Uterus (tissue), 3 donors: ENCODE measurements at regions not wholly inside any gene's neighbourhood (a gene's known extent, or its start where the extent isn't known, plus 50 kb on each side); places are given as distances from the start of the nearest gene placed in this dataset.
A peak's percentile ranks its signal among the peaks of the same experiment; 100 is the strongest.

ENCODE experiments used
- DNase-seq, 2 donors: peaks; one replicate each; pipeline ENCODE4 v3.0.0-alpha.2; 2019 to 2020
- H3K27ac ChIP-seq, 2 donors: fragments of 200-600 bp; sonication (generic); 1 replicate in 1 of 2; 2 replicates in 1 of 2; pipeline ENCODE4 v1.5.1; 2016 to 2018
- H3K27me3 ChIP-seq, 2 donors: fragments of 200-600 bp; sonication (generic); one replicate each; pipeline ENCODE4 v1.5.1; 2018 to 2019; ENCODE audit warnings: control low read depth in 1 of 2
- H3K36me3 ChIP-seq, 2 donors: fragments of 200-600 bp; sonication (generic); one replicate each; pipeline ENCODE4 v1.5.1; 2019; ENCODE audit warnings: control low read depth in 1 of 2
- H3K4me1 ChIP-seq, 2 donors: fragments of 200-600 bp; sonication (generic); one replicate each; pipeline ENCODE4 v1.5.1; 2018 to 2019; ENCODE audit warnings: control low read depth in 1 of 2
- H3K4me3 ChIP-seq, 2 donors: fragments of 200-600 bp; sonication (generic); 1 replicate in 1 of 2; 2 replicates in 1 of 2; pipeline ENCODE4 v1.5.1; 2018 to 2019; ENCODE audit warnings: mild to moderate bottlenecking in 1 of 2
- H3K9me3 ChIP-seq, 2 donors: fragments of 200-600 bp; sonication (generic); one replicate each; pipeline ENCODE4 v1.5.1; 2019; ENCODE audit warnings: control low read depth in 1 of 2
- POLR2A ChIP-seq, 2 donors: fragments of 450-650 bp; IDR thresholded peaks; one replicate each; pipeline ENCODE4 v1.6.1; 2016; ENCODE audit warnings: antibody characterized with exemption in 2 of 2, mild to moderate bottlenecking in 1 of 2, moderate library complexity in 1 of 2
- intact Hi-C: fragments of 100-400 bp; cut with DNase I; formaldehyde crosslinking; loops from one replicate; pipeline ENCODE4 v1.15.1; 2023; ENCODE audit warnings: low total_unique reads
- TF ChIP-seq, protein P1 (sequence below), 4 experiments: fragments of 200-600 bp in 2 of 4; fragments of 450-650 bp in 2 of 4; sonication (generic) in 2 of 4; IDR thresholded peaks; one replicate each; pipeline ENCODE4 v1.5.1; 2016 to 2019; ENCODE audit warnings: antibody characterized with exemption in 4 of 4, mild to moderate bottlenecking in 2 of 4, moderate library complexity in 1 of 4
- donor health status: DM: yes; HTN: yes; CAD: no.

DNA sequence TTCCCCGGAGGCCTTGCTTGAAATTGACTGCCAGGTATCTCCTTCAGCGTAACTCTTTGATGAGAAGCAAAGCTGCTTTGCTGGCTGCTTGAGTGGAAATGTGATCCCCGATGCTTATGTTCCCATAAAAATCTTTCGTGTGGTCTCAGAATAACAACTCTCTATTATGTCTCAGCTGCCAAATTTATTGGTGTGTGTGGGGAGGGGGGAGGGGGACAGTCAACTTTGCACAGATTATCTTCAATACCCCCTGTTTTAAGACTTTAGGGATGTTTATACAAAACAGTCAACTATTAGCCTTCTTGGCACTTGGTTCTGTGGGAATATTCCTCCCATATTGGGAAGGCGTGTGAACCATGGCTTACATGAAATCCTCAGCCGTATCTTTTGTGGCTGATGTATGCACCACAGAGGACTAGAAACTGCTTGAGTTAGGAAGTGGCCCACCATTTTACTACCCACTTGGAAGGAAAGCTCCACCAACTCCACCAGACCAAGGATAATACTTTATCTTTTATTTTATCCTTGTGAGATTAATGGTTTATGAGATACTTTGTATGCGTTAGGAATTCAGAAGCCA lies 101.5 kb upstream of the SLC24A3 start:
- intact Hi-C loops, result no loop called here
- peak in 1 of 2 donors; percentile 28 for DNase-seq

DNA sequence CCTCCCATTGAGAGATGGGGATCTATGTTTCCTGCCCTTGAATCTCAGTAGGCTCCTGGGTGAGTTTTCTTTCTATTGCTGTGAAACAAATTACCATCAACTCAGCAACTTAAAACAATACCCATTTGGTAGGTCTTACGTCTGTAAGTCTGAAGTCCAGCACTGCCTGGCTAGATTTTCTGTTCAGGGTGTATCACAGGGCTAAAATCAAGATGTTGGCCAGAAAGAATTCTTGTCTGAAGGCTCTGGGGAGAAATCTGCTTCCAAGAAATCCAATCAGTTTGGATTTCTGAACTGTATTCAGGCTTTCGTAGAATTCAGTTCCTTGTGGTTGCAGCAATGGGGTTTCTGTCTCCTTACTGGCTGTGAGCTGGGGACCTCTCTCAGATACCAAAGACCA lies 99.6 kb upstream of the SLC24A3 start:
- Histone ChIP-seq H3K9me3 (no peaks in the 10 kb centered on the region), H3K4me1 (no peaks in the 10 kb centered on the region), H3K27me3 (no peaks in the 10 kb centered on the region), H3K27ac (no peak overlapping the region), H3K4me3 (no peak overlapping the region), H3K36me3 (no peaks in the 10 kb centered on the region)
- no peak for DNase-seq
- TF ChIP-seq, protein P1, sequence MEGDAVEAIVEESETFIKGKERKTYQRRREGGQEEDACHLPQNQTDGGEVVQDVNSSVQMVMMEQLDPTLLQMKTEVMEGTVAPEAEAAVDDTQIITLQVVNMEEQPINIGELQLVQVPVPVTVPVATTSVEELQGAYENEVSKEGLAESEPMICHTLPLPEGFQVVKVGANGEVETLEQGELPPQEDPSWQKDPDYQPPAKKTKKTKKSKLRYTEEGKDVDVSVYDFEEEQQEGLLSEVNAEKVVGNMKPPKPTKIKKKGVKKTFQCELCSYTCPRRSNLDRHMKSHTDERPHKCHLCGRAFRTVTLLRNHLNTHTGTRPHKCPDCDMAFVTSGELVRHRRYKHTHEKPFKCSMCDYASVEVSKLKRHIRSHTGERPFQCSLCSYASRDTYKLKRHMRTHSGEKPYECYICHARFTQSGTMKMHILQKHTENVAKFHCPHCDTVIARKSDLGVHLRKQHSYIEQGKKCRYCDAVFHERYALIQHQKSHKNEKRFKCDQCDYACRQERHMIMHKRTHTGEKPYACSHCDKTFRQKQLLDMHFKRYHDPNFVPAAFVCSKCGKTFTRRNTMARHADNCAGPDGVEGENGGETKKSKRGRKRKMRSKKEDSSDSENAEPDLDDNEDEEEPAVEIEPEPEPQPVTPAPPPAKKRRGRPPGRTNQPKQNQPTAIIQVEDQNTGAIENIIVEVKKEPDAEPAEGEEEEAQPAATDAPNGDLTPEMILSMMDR (IDR thresholded peaks at IDR 0.05), result no peak
- no peak for TF ChIP-seq POLR2A (IDR thresholded peaks at IDR 0.05)
- intact Hi-C loops, result no loop called here

More for the DNA sequence above, 101.5 kb upstream of the SLC24A3 start:
- no peaks in the 10 kb centered on the region for H3K4me1 ChIP-seq
- no peaks in the 10 kb centered on the region for H3K36me3 ChIP-seq
- peak overlapping the region; percentile 23 to 45 for H3K27ac ChIP-seq
- H3K4me3 ChIP-seq, result no peak overlapping the region
- no peaks in the 10 kb centered on the region for H3K27me3 ChIP-seq
- no peaks in the 10 kb centered on the region for H3K9me3 ChIP-seq
- no peak for TF ChIP-seq POLR2A (IDR thresholded peaks at IDR 0.05)
- TF ChIP-seq, protein P1 (IDR thresholded peaks at IDR 0.05), result no peak

DNA sequence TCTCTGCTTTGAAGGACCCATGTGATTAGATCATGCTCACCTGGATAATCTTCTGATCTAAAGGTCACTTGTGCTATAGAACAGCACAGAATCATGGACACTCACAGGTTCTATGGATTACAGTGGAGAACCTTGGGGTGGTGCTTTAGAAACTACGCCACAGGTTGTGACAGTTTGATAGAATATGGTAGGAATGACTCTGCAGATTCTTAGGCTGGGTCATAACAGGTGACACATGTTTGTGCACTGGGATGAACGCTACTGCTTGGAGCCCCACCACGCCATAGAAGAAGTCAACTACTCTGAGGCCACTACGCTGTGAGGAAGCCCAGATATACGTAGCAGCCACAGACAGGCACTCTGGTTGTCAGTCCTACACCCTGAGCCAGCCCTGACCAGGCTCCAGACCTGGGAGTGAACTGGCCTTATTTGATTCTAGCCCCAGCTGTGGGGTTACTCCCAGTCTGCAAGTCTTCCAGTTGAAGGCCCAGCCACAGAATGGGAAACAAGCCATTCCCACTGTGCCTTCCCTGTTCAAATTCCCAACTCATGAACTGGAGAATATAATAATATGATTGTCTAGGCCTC lies 99.0 kb upstream of the SLC24A3 start:
- no peak overlapping the region for H3K27ac ChIP-seq
- no peak for DNase-seq

DNA sequence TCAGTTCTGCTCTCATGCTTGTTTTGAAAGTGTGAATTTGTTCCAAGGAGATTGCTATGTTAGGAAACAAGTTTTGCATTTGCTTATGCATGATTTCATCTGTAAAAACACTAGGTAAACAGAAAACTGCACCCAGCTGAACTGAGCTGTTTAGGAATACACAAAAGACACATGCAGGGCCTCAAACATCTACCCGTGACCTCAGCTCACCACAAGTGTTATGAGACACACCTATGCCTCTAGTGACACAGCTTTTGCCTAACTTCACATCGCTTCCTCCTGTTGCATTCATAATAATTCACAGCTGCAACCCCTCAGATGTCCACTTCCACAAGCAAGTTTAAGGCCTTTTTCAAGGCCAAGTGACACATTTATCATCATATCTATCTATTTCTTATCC lies 98.0 kb upstream of the SLC24A3 start:
- no peak for DNase-seq
- Histone ChIP-seq H3K36me3 (no peaks in the 10 kb centered on the region), H3K4me1 (no peaks in the 10 kb centered on the region), H3K27ac (no peak overlapping the region), H3K4me3 (no peak overlapping the region), H3K9me3 (no peaks in the 10 kb centered on the region), H3K27me3 (no peaks in the 10 kb centered on the region)
- intact Hi-C loops, result no loop called here
- no peak for TF ChIP-seq POLR2A (IDR thresholded peaks at IDR 0.05)
- TF ChIP-seq, protein P1 (IDR thresholded peaks at IDR 0.05), result no peak

More for the DNA sequence above, 99.0 kb upstream of the SLC24A3 start:
- Histone ChIP-seq H3K4me1 (no peaks in the 10 kb centered on the region), H3K27me3 (no peaks in the 10 kb centered on the region), H3K36me3 (no peaks in the 10 kb centered on the region), H3K9me3 (no peaks in the 10 kb centered on the region), H3K4me3 (no peak overlapping the region)
- TF ChIP-seq, protein P1 (IDR thresholded peaks at IDR 0.05), result no peak
- no peak for TF ChIP-seq POLR2A (IDR thresholded peaks at IDR 0.05)
- intact Hi-C loops, result no loop called here

DNA sequence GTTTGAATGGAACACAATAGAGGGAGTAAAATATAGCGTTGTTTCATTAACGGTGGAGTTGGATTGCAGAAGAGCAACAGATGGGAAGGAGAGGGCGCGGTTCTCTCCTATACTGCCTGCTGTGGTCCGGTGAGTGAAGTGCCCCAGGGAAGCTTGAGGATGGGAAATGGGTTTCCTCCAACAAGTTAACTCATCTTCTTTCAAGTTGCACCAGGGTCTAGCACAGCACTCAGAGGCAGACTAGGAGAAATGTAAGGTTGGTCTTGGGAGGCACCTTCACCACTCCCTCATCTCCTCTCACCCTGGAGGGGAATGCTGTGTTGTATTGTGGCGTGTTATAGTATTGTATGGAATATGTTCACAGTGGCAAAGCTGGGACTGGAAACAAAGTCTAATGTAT lies 96.9 kb upstream of the SLC24A3 start:
- Histone ChIP-seq H3K36me3 (no peaks in the 10 kb centered on the region), H3K27ac (no peak overlapping the region), H3K4me3 (no peak overlapping the region), H3K9me3 (no peaks in the 10 kb centered on the region), H3K27me3 (no peaks in the 10 kb centered on the region), H3K4me1 (peaks cover 0 to 4% of the 10 kb centered on the region in 2 donors)
- intact Hi-C loops, result no loop called here
- no peak for DNase-seq
- TF ChIP-seq POLR2A (IDR thresholded peaks at IDR 0.05), result no peak
- TF ChIP-seq, protein P1 (IDR thresholded peaks at IDR 0.05), result no peak
